ENCODE measurements at regions not wholly inside any gene's neighbourhood (a gene's known extent, or its start where the extent isn't known, plus 50 kb on each side); places are given as distances from the start of the nearest gene placed in this dataset.
A peak's percentile ranks its signal among the peaks of the same experiment; 100 is the strongest.

GRCh38 chr7:115647712-115648111, 382.9 kb downstream of the TFEC start (continued):
- TF ChIP-seq ZNF776 (tag by site-specific recombination; IDR thresholded peaks at IDR 0.05; ENCODE audit: borderline replicate concordance), result no peak
- TF ChIP-seq ZNF510 (tag by site-specific recombination; IDR thresholded peaks at IDR 0.05; ENCODE audit: insufficient replicate concordance), result no peak
- TF ChIP-seq ZNF518A (tag by site-specific recombination; conservative IDR thresholded peaks at IDR 0.05; ENCODE audit: low read depth), result no peak
- TF ChIP-seq ZNF677 (tag by site-specific recombination; IDR thresholded peaks at IDR 0.05), result no peak
- TF ChIP-seq ZNF19 (tag by site-specific recombination; IDR thresholded peaks at IDR 0.05; ENCODE audit: low read depth), result no peak

- ChIA-PET CTCF (no interaction called here), POLR2A (no interaction called here)
- no peaks in the 10 kb centered on the region for H3K36me3 ChIP-seq (ENCODE audit: control insufficient read depth in 2 of 2, insufficient read depth in 1 of 2, low read length in 2 of 2)
- no peaks in the 10 kb centered on the region for H3K9me3 ChIP-seq (ENCODE audit: control insufficient read depth, insufficient read depth, low read depth, low read length)
- TF ChIP-seq ZNF26 (tag by site-specific recombination; IDR thresholded peaks at IDR 0.05) (peak; percentile 95), ZNF571 (tag by site-specific recombination; IDR thresholded peaks at IDR 0.05) (no peak)
- no peaks in the 10 kb centered on the region for H3K4me1 ChIP-seq (ENCODE audit: control insufficient read depth, insufficient read depth, low read length)
- no peak overlapping the region for H3K4me3 ChIP-seq (ENCODE audit: low read depth, low read length)
- H3K27ac ChIP-seq (ENCODE audit: extremely low read depth, low read depth, low read length), result no peak overlapping the region
These were observed 388.4 kb downstream of the TFEC start for GRCh38 chr7:115642194-115642593.

- Histone ChIP-seq H3K4me3 (ENCODE audit: low read depth, low read length) (no peak overlapping the region), H3K27ac (ENCODE audit: extremely low read depth, low read depth, low read length) (no peak overlapping the region), H3K36me3 (ENCODE audit: control insufficient read depth in 2 of 2, insufficient read depth in 1 of 2, low read length in 2 of 2) (no peaks in the 10 kb centered on the region), H3K9me3 (ENCODE audit: control insufficient read depth, insufficient read depth, low read depth, low read length) (no peaks in the 10 kb centered on the region), H3K4me1 (ENCODE audit: control insufficient read depth, insufficient read depth, low read length) (peaks cover 16% of the 10 kb centered on the region)
- TF ChIP-seq SP2 (tag by site-specific recombination; IDR thresholded peaks at IDR 0.05), result no peak
- no peak for TF ChIP-seq ZNF664 (tag by site-specific recombination; IDR thresholded peaks at IDR 0.05)
- no peak for TF ChIP-seq ZNF768 (tag by site-specific recombination; IDR thresholded peaks at IDR 0.05)
- TF ChIP-seq ZNF792 (tag by site-specific recombination; IDR thresholded peaks at IDR 0.05), result no peak
- TF ChIP-seq ZNF624 (tag by site-specific recombination; IDR thresholded peaks at IDR 0.05), result no peak
- no peak for TF ChIP-seq ZNF404 (tag by site-specific recombination; IDR thresholded peaks at IDR 0.05)
- TF ChIP-seq ZNF146 (tag by site-specific recombination; IDR thresholded peaks at IDR 0.05), result no peak
- no peak for TF ChIP-seq FEZF1 (tag by site-specific recombination; IDR thresholded peaks at IDR 0.05)
- TF ChIP-seq ZNF48 (tag by site-specific recombination; IDR thresholded peaks at IDR 0.05), result no peak
- TF ChIP-seq KLF9 (tag by site-specific recombination; IDR thresholded peaks at IDR 0.05; ENCODE audit: low read depth), result no peak
- no peak for TF ChIP-seq ZBTB26 (tag by site-specific recombination; optimal IDR thresholded peaks at IDR 0.05)
- TF ChIP-seq ZNF132 (tag by site-specific recombination; IDR thresholded peaks at IDR 0.05; ENCODE audit: borderline replicate concordance), result no peak
- TF ChIP-seq ZNF138 (tag by site-specific recombination; IDR thresholded peaks at IDR 0.05; ENCODE audit: borderline replicate concordance), result no peak
- no peak for TF ChIP-seq ZBTB1 (tag by site-specific recombination; IDR thresholded peaks at IDR 0.05)
- ChIA-PET POLR2A (no interaction called here), CTCF (interaction anchor here (0.7 to 0.9 kb wide), 2 partner anchors 8 to 39 kb away, joined by 3 read pairs; no protein-coding TSS in a partner anchor)
These were observed 391.7 kb downstream of the TFEC start for GRCh38 chr7:115638853-115639252.
